Liver (tissue), 8 donors: ENCODE measurements at regions not wholly inside any gene's neighbourhood (a gene's known extent, or its start where the extent isn't known, plus 50 kb on each side); places are given as distances from the start of the nearest gene placed in this dataset.
A peak's percentile ranks its signal among the peaks of the same experiment; 100 is the strongest.

Experiments used
- DNase-seq: peaks from one replicate; pipeline ENCODE4 v3.0.0-alpha.2; 2017; ENCODE audit warnings: low spot score
- H3K27ac ChIP-seq, 2 donors: one replicate each; pipeline ENCODE4 v1.7.0; 2013; ENCODE audit warnings: inconsistent platforms in 2 of 2, low read length in 2 of 2, control low read depth in 1 of 2, low read depth in 1 of 2, mild to moderate bottlenecking in 1 of 2
- H3K27me3 ChIP-seq, 4 donors: one replicate each; pipeline versions ENCODE4 v1.6.1 to v1.7.0; 2013; ENCODE audit warnings: low read length in 3 of 4, inconsistent platforms in 1 of 4, mild to moderate bottlenecking in 1 of 4, moderate library complexity in 1 of 4; ENCODE audit not compliant: control insufficient read depth in 4 of 4, insufficient read depth in 4 of 4
- H3K36me3 ChIP-seq, 4 donors: one replicate each; pipeline versions ENCODE4 v1.6.1 to v1.7.0; 2013; ENCODE audit warnings: low read length in 3 of 4, mild to moderate bottlenecking in 3 of 4, low read depth in 1 of 4, moderate library complexity in 1 of 4; ENCODE audit not compliant: control insufficient read depth in 4 of 4, insufficient read depth in 3 of 4
- H3K4me1 ChIP-seq, 4 donors: one replicate each; pipeline versions ENCODE4 v1.6.1 to v1.7.0; 2013; ENCODE audit warnings: low read length in 3 of 4, mild to moderate bottlenecking in 3 of 4, moderate library complexity in 1 of 4; ENCODE audit not compliant: control insufficient read depth in 4 of 4, insufficient read depth in 4 of 4
- H3K4me3 ChIP-seq, 3 donors: one replicate each; pipeline versions ENCODE4 v1.6.1 to v1.7.0; 2013; ENCODE audit warnings: low read length in 3 of 3, control low read depth in 1 of 3, low read depth in 1 of 3, mild to moderate bottlenecking in 1 of 3
- H3K9ac ChIP-seq, 2 donors: one replicate each; pipeline ENCODE4 v1.7.0; 2013; ENCODE audit warnings: low read length in 2 of 2, mild to moderate bottlenecking in 2 of 2, moderate library complexity in 2 of 2, control low read depth in 1 of 2, low read depth in 1 of 2
- H3K9me3 ChIP-seq, 4 donors: one replicate each; pipeline versions ENCODE4 v1.6.1 to v1.7.0; 2013; ENCODE audit warnings: low read length in 3 of 4; ENCODE audit not compliant: control insufficient read depth in 4 of 4
- EGR1 ChIP-seq, 2 donors: IDR thresholded peaks; 2 replicates each; pipeline ENCODE4 v1.6.1; 2016 to 2018; ENCODE audit warnings: antibody characterized with exemption in 2 of 2, low read depth in 2 of 2
- FOXA1 ChIP-seq: IDR thresholded peaks from 2 replicates; pipeline ENCODE4 v1.6.1; 2016; ENCODE audit warnings: antibody characterized with exemption
- FOXA2 ChIP-seq: IDR thresholded peaks from 2 replicates; pipeline ENCODE4 v1.6.1; 2016; ENCODE audit warnings: antibody characterized with exemption
- GABPA ChIP-seq, 2 donors: IDR thresholded peaks in 1 of 2; conservative IDR thresholded peaks in 1 of 2; 2 replicates each; pipeline ENCODE4 v1.6.1; 2016; ENCODE audit warnings: antibody characterized with exemption in 2 of 2, mild to moderate bottlenecking in 1 of 2, moderate library complexity in 1 of 2
- HNF4A ChIP-seq, 2 donors: conservative IDR thresholded peaks; 2 replicates each; pipeline ENCODE4 v1.6.1; 2016; ENCODE audit warnings: antibody characterized with exemption in 2 of 2, mild to moderate bottlenecking in 2 of 2
- HNF4G ChIP-seq: IDR thresholded peaks from 2 replicates; pipeline ENCODE4 v1.6.1; 2016; ENCODE audit warnings: antibody characterized with exemption
- JUND ChIP-seq, 2 donors: IDR thresholded peaks; 2 replicates each; pipeline ENCODE4 v1.6.1; 2016; ENCODE audit warnings: antibody characterized with exemption in 2 of 2
- NR2F2 ChIP-seq: IDR thresholded peaks from 2 replicates; pipeline ENCODE4 v1.6.1; 2016; ENCODE audit warnings: antibody characterized with exemption
- RAD21 ChIP-seq, 2 donors: IDR thresholded peaks; 2 replicates each; pipeline ENCODE4 v1.6.1; 2016; ENCODE audit warnings: antibody characterized with exemption in 2 of 2, mild to moderate bottlenecking in 2 of 2
- RXRA ChIP-seq, 2 donors: IDR thresholded peaks; 2 replicates each; pipeline ENCODE4 v1.6.1; 2017 to 2018; ENCODE audit warnings: antibody characterized with exemption in 2 of 2, mild to moderate bottlenecking in 1 of 2
- SP1 ChIP-seq: IDR thresholded peaks from 2 replicates; pipeline ENCODE4 v1.6.1; 2018; ENCODE audit warnings: antibody characterized with exemption, mild to moderate bottlenecking
- TAF1 ChIP-seq: conservative IDR thresholded peaks from 2 replicates; pipeline ENCODE4 v1.6.1; 2016; ENCODE audit warnings: antibody characterized with exemption, mild to moderate bottlenecking
- YY1 ChIP-seq: IDR thresholded peaks from 2 replicates; pipeline ENCODE4 v1.6.1; 2016; ENCODE audit warnings: antibody characterized with exemption, mild to moderate bottlenecking
- WGBS: extraction: QIAGEN DNeasy Blood & Tissue Kit; methylation state at CpG from one replicate; pipeline ENCODE4 v1.1.7; 2013; 5-methylcytosine and 5-hydroxymethylcytosine counted together
- TF ChIP-seq, protein P1 (sequence below): IDR thresholded peaks from 2 replicates; pipeline ENCODE4 v1.6.1; 2016; ENCODE audit warnings: antibody characterized with exemption, mild to moderate bottlenecking
- TF ChIP-seq, protein P2 (sequence below): IDR thresholded peaks from 2 replicates; pipeline ENCODE4 v1.6.1; 2016; ENCODE audit warnings: antibody characterized with exemption
- TF ChIP-seq, protein P3 (sequence below): IDR thresholded peaks from 2 replicates; pipeline ENCODE4 v1.6.1; 2016; ENCODE audit warnings: antibody characterized with exemption
- TF ChIP-seq, protein P4 (sequence below): fragments of 150-350 bp; IDR thresholded peaks from 2 replicates; pipeline ENCODE4 v1.5.1; 2017; ENCODE audit warnings: improper control_type of control experiment, low read depth, low read length; ENCODE audit not compliant: missing input control
- TF ChIP-seq, protein P5 (sequence below): IDR thresholded peaks from 2 replicates; pipeline ENCODE4 v1.6.1; 2016; ENCODE audit warnings: antibody characterized with exemption
- donor health status: healthy.
- donor health status: healthy.
- donor health status: healthy.
- donor health status: healthy.
- donor health status: healthy.

GRCh38 chr15:66881173-66881905 lies 179.3 kb downstream of the SMAD6 start:
- no peak overlapping the region for H3K27ac ChIP-seq
- H3K36me3 ChIP-seq, result no peaks in the 10 kb centered on the region
- TF ChIP-seq YY1, result no peak
- TF ChIP-seq RXRA (IDR thresholded peaks at IDR 0.05), result no peak
- TF ChIP-seq EGR1 (IDR thresholded peaks at IDR 0.05; ENCODE audit: low read depth in 2 of 2), result no peak
- no peak for TF ChIP-seq GABPA (IDR thresholded peaks at IDR 0.05 in 1 of 2, conservative IDR thresholded peaks at IDR 0.05 in 1 of 2)
- TF ChIP-seq HNF4G, result no peak
- TF ChIP-seq SP1, result no peak
- TF ChIP-seq, protein P1, sequence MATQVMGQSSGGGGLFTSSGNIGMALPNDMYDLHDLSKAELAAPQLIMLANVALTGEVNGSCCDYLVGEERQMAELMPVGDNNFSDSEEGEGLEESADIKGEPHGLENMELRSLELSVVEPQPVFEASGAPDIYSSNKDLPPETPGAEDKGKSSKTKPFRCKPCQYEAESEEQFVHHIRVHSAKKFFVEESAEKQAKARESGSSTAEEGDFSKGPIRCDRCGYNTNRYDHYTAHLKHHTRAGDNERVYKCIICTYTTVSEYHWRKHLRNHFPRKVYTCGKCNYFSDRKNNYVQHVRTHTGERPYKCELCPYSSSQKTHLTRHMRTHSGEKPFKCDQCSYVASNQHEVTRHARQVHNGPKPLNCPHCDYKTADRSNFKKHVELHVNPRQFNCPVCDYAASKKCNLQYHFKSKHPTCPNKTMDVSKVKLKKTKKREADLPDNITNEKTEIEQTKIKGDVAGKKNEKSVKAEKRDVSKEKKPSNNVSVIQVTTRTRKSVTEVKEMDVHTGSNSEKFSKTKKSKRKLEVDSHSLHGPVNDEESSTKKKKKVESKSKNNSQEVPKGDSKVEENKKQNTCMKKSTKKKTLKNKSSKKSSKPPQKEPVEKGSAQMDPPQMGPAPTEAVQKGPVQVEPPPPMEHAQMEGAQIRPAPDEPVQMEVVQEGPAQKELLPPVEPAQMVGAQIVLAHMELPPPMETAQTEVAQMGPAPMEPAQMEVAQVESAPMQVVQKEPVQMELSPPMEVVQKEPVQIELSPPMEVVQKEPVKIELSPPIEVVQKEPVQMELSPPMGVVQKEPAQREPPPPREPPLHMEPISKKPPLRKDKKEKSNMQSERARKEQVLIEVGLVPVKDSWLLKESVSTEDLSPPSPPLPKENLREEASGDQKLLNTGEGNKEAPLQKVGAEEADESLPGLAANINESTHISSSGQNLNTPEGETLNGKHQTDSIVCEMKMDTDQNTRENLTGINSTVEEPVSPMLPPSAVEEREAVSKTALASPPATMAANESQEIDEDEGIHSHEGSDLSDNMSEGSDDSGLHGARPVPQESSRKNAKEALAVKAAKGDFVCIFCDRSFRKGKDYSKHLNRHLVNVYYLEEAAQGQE, result no peak
- TF ChIP-seq, protein P2, sequence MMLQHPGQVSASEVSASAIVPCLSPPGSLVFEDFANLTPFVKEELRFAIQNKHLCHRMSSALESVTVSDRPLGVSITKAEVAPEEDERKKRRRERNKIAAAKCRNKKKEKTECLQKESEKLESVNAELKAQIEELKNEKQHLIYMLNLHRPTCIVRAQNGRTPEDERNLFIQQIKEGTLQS, result no peak
- TF ChIP-seq, protein P3, sequence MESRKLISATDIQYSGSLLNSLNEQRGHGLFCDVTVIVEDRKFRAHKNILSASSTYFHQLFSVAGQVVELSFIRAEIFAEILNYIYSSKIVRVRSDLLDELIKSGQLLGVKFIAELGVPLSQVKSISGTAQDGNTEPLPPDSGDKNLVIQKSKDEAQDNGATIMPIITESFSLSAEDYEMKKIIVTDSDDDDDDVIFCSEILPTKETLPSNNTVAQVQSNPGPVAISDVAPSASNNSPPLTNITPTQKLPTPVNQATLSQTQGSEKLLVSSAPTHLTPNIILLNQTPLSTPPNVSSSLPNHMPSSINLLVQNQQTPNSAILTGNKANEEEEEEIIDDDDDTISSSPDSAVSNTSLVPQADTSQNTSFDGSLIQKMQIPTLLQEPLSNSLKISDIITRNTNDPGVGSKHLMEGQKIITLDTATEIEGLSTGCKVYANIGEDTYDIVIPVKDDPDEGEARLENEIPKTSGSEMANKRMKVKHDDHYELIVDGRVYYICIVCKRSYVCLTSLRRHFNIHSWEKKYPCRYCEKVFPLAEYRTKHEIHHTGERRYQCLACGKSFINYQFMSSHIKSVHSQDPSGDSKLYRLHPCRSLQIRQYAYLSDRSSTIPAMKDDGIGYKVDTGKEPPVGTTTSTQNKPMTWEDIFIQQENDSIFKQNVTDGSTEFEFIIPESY, result no peak
- no peak for TF ChIP-seq FOXA2
- TF ChIP-seq FOXA1, result no peak
- no peak for TF ChIP-seq RAD21 (IDR thresholded peaks at IDR 0.05)
- no peaks in the 10 kb centered on the region for H3K9me3 ChIP-seq
- H3K27me3 ChIP-seq, result no peaks in the 10 kb centered on the region
- peak; percentile 16 for DNase-seq
- WGBS, result 95% methylated on average over 12 of the region's 12 CpGs
- peaks cover 0 to 8% (median 4%) of the 10 kb centered on the region in 4 donors for H3K4me1 ChIP-seq
- no peak overlapping the region for H3K9ac ChIP-seq
- no peak overlapping the region for H3K4me3 ChIP-seq

DNA sequence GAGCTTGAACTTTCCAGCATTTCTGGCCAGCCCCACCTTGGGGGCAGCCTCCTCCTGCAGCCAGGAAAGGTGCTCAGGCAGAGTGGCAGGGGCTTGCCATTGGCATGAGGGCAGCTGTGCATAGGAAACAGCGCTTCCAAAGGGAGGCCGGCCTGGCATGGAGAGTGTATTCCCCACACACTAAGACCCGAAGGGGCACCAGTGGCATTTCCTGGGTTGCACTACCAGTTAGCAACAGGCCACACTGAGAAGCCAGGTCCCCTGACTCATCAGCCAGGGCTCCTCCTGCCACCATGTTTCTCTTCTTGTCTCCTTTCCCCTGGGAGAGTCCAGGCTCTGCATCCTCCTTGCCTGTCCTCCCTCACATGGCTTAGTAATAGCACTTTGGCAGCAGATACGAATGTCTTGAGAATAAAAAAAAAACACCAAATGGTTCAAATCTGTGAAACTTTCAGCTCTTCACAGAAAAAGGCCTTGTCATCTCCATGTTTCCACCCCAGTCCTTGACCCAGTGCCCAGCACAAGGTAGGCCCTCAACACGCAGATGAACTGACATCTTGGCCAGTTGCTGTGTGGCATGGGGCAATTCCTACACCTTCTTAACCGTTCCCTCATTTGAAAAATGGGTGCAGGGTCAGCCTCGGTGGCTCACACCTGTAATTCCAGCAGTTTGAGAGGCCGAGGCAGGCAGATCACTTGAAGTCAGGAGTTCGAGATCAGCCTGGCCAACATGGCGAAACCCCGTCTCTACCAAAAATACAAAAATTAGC lies 180.4 kb downstream of the SMAD6 start:
- no peak overlapping the region for H3K27ac ChIP-seq
- H3K36me3 ChIP-seq, result no peaks in the 10 kb centered on the region
- no peaks in the 10 kb centered on the region for H3K9me3 ChIP-seq
- WGBS, result 94% methylated on average over 11 of the region's 11 CpGs
- peaks cover 0 to 8% (median 4%) of the 10 kb centered on the region in 4 donors for H3K4me1 ChIP-seq
- H3K27me3 ChIP-seq, result no peaks in the 10 kb centered on the region
- no peak overlapping the region for H3K4me3 ChIP-seq
- no peak overlapping the region for H3K9ac ChIP-seq
- no peak for DNase-seq
- TF ChIP-seq SP1 (no peak), HNF4A (conservative IDR thresholded peaks at IDR 0.05) (no peak), HNF4G (no peak), FOXA2 (no peak), RXRA (IDR thresholded peaks at IDR 0.05) (no peak), EGR1 (IDR thresholded peaks at IDR 0.05; ENCODE audit: low read depth in 2 of 2) (no peak), RAD21 (IDR thresholded peaks at IDR 0.05) (no peak), FOXA1 (no peak), TAF1 (no peak), JUND (IDR thresholded peaks at IDR 0.05) (no peak), NR2F2 (no peak), GABPA (IDR thresholded peaks at IDR 0.05 in 1 of 2, conservative IDR thresholded peaks at IDR 0.05 in 1 of 2) (no peak)
- TF ChIP-seq, protein P4, sequence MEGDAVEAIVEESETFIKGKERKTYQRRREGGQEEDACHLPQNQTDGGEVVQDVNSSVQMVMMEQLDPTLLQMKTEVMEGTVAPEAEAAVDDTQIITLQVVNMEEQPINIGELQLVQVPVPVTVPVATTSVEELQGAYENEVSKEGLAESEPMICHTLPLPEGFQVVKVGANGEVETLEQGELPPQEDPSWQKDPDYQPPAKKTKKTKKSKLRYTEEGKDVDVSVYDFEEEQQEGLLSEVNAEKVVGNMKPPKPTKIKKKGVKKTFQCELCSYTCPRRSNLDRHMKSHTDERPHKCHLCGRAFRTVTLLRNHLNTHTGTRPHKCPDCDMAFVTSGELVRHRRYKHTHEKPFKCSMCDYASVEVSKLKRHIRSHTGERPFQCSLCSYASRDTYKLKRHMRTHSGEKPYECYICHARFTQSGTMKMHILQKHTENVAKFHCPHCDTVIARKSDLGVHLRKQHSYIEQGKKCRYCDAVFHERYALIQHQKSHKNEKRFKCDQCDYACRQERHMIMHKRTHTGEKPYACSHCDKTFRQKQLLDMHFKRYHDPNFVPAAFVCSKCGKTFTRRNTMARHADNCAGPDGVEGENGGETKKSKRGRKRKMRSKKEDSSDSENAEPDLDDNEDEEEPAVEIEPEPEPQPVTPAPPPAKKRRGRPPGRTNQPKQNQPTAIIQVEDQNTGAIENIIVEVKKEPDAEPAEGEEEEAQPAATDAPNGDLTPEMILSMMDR, result no peak
- TF ChIP-seq, protein P5, sequence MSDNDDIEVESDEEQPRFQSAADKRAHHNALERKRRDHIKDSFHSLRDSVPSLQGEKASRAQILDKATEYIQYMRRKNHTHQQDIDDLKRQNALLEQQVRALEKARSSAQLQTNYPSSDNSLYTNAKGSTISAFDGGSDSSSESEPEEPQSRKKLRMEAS, result no peak
- TF ChIP-seq, protein P1, result no peak
- TF ChIP-seq, protein P2, result no peak
